GM12878 (cell line): ENCODE measurements at regions not wholly inside any gene's neighbourhood (a gene's known extent, or its start where the extent isn't known, plus 50 kb on each side); places are given as distances from the start of the nearest gene placed in this dataset.

ENCODE experiments used
- ATF2 ChIP-seq: IDR thresholded peaks from 2 replicates; pipeline ENCODE4 v1.6.1; 2012; ENCODE audit warnings: low read length, inconsistent platforms
- BMI1 ChIP-seq: fragments of 450-650 bp; IDR thresholded peaks from 2 replicates; pipeline ENCODE4 v1.6.1; 2016; ENCODE audit warnings: mild to moderate bottlenecking, moderate library complexity, borderline replicate concordance
- CTCF ChIP-seq, 3 experiments: IDR thresholded peaks in 2 of 3; conservative IDR thresholded peaks in 1 of 3; 2 replicates each; pipeline ENCODE4 v1.5.1; 2011; ENCODE audit warnings: low read depth in 3 of 3, low read length in 3 of 3, mild to moderate bottlenecking in 3 of 3, control low read depth in 2 of 3, moderate library complexity in 2 of 3, inconsistent platforms in 1 of 3, mixed read lengths in 1 of 3; ENCODE audit not compliant: control insufficient read depth in 2 of 3, insufficient read depth in 1 of 3; ENCODE audit errors: extremely low read depth in 1 of 3
- HDGF ChIP-seq: fragments of 450-650 bp; IDR thresholded peaks from 2 replicates; pipeline ENCODE4 v1.6.1; 2016; ENCODE audit warnings: antibody characterized with exemption
- IRF3 ChIP-seq: fragments of 450-650 bp; IDR thresholded peaks from 2 replicates; pipeline ENCODE4 v1.6.1; 2014; ENCODE audit warnings: mild to moderate bottlenecking
- MEF2A ChIP-seq: IDR thresholded peaks from 2 replicates; pipeline ENCODE4 v1.6.1; 2011; ENCODE audit warnings: low read depth, mild to moderate bottlenecking, low read length, moderate library complexity; ENCODE audit not compliant: insufficient read depth
- PKNOX1 ChIP-seq: fragments of 450-650 bp; IDR thresholded peaks from 2 replicates; pipeline ENCODE4 v1.6.1; 2016; ENCODE audit warnings: mild to moderate bottlenecking
- SIN3A ChIP-seq: IDR thresholded peaks from 2 replicates; pipeline ENCODE4 v1.6.1; 2012; ENCODE audit warnings: low read depth, low read length, improper control_type of control experiment
- ZBTB40 ChIP-seq: fragments of 450-650 bp; IDR thresholded peaks from 2 replicates; pipeline ENCODE4 v1.6.1; 2016; ENCODE audit warnings: mild to moderate bottlenecking, moderate library complexity, borderline replicate concordance
- ZSCAN29 ChIP-seq: fragments of 450-650 bp; IDR thresholded peaks from 2 replicates; pipeline ENCODE4 v1.6.1; 2017; ENCODE audit warnings: mild to moderate bottlenecking, moderate library complexity

- TF ChIP-seq ZSCAN29 (no peak), ATF2 (no peak), IRF3 (no peak), ZBTB40 (no peak), HDGF (no peak), PKNOX1 (no peak), SIN3A (no peak), CTCF (IDR thresholded peaks at IDR 0.05 in 2 of 3, conservative IDR thresholded peaks at IDR 0.05 in 1 of 3; ENCODE audit: control insufficient read depth in 2 of 3, extremely low read depth in 1 of 3, insufficient read depth in 1 of 3, low read depth in 3 of 3, low read length in 3 of 3) (no peak), MEF2A (no peak), BMI1 (no peak)
Measured at GRCh38 chr3:78279091-78279490, 1239.2 kb downstream of the ROBO2 start (continued).
